Osteocyte (in vitro differentiated cells): ENCODE measurements at regions not wholly inside any gene's neighbourhood (a gene's known extent, or its start where the extent isn't known, plus 50 kb on each side); places are given as distances from the start of the nearest gene placed in this dataset.

Experiments
- DNase-seq: peaks from one replicate; pipeline ENCODE4 v3.0.0; 2021; ENCODE audit warnings: mixed read lengths; ENCODE audit not compliant: unreplicated experiment; ENCODE audit errors: extremely low spot score
- H3K27ac Mint-ChIP-seq: one replicate; pipeline ENCODE4 v1.8.0; 2021; ENCODE audit warnings: mild to moderate bottlenecking, mixed read lengths; ENCODE audit not compliant: unreplicated experiment
- H3K27me3 Mint-ChIP-seq: one replicate; pipeline ENCODE4 v1.8.0; 2021; ENCODE audit warnings: mixed read lengths; ENCODE audit not compliant: unreplicated experiment
- H3K36me3 Mint-ChIP-seq: one replicate; pipeline ENCODE4 v1.8.0; 2021; ENCODE audit warnings: mixed read lengths; ENCODE audit not compliant: unreplicated experiment
- H3K4me1 Mint-ChIP-seq: one replicate; pipeline ENCODE4 v1.8.0; 2021; ENCODE audit warnings: mixed read lengths; ENCODE audit not compliant: unreplicated experiment
- H3K4me3 Mint-ChIP-seq: one replicate; pipeline ENCODE4 v1.8.0; 2021; ENCODE audit warnings: mild to moderate bottlenecking, moderate library complexity, mixed read lengths; ENCODE audit not compliant: unreplicated experiment
- H3K9me3 Mint-ChIP-seq: one replicate; pipeline ENCODE4 v1.8.0; 2021; ENCODE audit warnings: mixed read lengths; ENCODE audit not compliant: unreplicated experiment
- TF ChIP-seq, protein P1 (sequence below): fragments of 200-600 bp; sonication (generic); IDR thresholded peaks from 2 replicates; pipeline ENCODE4 v1.5.0; 2021; ENCODE audit warnings: antibody characterized with exemption, mild to moderate bottlenecking, moderate library complexity

DNA sequence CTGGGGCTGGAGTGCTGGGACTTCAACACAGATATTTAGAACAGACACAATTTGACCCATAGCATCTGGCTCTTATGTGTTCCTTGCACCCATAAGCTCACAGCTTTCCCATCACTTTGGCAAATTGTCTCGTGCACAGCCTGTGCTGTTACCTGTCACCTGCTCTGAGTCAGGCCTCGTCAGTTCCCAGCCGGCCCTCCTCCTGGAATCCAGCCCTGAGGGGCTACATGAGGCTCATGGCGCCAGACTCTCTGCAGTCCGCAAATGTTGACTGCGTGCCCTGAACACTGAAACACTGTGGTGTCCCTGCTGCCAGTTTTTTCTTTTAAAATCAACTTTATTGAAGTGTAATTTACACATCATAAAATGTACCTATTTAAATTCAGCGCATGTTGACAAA, 65.4 kb upstream of the BZW1 start:
- DNase-seq = no peak
- Mint-ChIP-seq H3K27ac (no peak overlapping the region), H3K4me1 (peaks cover 38% of the 10 kb centered on the region)

DNA sequence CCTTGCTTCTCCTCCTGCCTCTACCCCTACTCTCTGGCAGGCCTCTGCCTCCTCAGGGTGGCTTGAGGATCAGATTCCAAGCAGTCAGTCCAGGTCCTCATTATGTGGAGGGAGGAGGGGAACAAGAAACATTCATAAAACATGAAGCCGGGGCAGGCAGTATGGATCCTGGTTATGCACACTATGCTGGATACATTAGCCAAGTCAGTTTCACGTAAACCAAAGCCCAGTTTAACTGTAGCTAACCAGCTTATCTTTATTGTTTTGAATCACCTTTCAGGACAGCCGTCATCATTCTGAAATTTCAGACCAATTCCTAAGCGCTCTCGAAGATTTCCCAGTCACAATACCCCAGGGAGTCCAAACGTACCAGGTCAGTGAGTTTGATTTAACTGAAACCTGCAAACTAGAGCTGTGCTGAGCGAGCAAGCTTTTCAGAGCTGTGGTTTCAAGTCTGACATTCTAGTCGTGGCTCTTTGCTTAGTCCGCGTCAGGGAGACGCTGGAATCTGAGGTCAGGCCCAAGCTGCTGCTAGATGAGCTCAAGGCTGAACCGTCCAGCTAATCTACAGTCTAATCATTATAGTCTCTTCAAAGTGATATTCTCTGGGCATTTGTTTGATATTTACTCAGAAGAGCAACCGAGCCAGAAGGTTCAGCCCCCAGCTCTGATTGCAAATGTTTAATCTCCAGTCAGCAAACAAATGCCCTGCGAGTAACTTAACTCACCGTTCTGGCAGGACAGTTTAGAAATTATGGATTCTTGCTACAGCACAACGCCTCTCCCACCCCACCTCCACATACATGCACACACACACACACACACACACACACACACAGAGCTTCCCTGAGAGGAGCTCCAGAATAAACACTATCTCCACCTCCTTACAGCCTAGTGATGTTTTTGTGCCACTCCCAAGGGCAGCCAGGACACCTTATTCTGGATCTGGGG, 63.8 kb upstream of the BZW1 start:
- TF ChIP-seq, protein P1, sequence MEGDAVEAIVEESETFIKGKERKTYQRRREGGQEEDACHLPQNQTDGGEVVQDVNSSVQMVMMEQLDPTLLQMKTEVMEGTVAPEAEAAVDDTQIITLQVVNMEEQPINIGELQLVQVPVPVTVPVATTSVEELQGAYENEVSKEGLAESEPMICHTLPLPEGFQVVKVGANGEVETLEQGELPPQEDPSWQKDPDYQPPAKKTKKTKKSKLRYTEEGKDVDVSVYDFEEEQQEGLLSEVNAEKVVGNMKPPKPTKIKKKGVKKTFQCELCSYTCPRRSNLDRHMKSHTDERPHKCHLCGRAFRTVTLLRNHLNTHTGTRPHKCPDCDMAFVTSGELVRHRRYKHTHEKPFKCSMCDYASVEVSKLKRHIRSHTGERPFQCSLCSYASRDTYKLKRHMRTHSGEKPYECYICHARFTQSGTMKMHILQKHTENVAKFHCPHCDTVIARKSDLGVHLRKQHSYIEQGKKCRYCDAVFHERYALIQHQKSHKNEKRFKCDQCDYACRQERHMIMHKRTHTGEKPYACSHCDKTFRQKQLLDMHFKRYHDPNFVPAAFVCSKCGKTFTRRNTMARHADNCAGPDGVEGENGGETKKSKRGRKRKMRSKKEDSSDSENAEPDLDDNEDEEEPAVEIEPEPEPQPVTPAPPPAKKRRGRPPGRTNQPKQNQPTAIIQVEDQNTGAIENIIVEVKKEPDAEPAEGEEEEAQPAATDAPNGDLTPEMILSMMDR = no peak
- H3K9me3 Mint-ChIP-seq = no peaks in the 10 kb centered on the region
- peaks cover 24% of the 10 kb centered on the region for H3K4me1 Mint-ChIP-seq
- no peak overlapping the region for H3K27ac Mint-ChIP-seq
- H3K27me3 Mint-ChIP-seq = no peaks in the 10 kb centered on the region
- no peaks in the 10 kb centered on the region for H3K36me3 Mint-ChIP-seq
- DNase-seq = no peak
- H3K4me3 Mint-ChIP-seq = no peak overlapping the region

More for the DNA sequence above, 65.4 kb upstream of the BZW1 start:
- TF ChIP-seq, protein P1 = no peak
- H3K4me3 Mint-ChIP-seq = no peak overlapping the region
- no peaks in the 10 kb centered on the region for H3K27me3 Mint-ChIP-seq
- no peaks in the 10 kb centered on the region for H3K36me3 Mint-ChIP-seq
- H3K9me3 Mint-ChIP-seq = no peaks in the 10 kb centered on the region

DNA sequence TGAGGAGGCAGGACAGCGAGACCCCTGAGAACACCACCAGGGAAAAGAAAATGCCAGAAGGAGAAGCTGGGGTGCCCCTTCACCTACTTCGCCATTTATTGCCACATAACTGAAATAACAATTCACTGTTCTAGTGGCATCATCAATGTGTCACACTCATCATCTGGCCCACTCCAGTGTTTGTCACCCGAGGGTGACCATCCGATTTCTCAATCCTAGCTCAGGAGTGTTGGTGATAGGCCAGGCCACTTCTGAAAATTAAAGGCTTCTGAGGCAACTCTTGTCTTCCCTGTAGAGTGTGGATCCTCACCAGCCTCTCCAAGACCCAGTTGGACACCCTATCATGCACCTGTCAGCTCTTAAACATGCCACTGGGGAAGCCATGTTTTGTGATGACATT, 62.9 kb upstream of the BZW1 start:
- TF ChIP-seq, protein P1 = no peak
- H3K27ac Mint-ChIP-seq = no peak overlapping the region

DNA sequence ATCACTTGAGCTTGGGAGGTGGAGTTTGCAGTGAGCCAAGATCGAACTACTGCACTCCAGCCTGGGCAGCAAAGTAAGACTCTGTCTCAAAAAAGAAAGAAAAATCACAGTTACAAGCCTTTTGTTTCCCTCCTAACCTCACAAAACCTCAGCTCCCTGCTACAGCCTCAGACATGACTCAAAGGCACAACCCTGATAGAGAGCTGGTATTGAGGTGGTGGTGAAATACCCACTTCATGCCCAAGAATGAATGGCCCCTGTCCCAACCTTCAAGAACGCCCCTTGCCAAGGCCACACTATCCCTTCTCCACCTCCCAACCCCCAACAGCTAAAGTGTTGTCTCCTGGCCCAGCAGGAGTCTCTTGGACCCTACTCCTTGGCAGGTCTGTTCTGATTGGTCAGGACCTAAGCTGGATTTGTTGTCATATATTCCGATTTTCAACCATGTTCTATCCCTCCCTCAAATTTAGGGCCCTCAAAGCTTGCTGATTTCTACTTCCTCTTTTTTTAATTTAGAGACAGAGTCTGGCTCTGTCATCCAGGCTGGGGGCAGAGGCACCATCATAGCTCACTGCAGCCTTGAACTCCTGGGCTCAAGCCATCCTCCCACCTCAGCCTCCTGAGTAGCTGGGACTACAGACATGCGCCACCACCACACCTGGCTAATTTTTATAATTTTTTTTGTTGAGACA, 61.9 kb upstream of the BZW1 start:
- DNase-seq = no peak
- no peak overlapping the region for H3K4me3 Mint-ChIP-seq
- H3K9me3 Mint-ChIP-seq = no peaks in the 10 kb centered on the region
- H3K27ac Mint-ChIP-seq = no peak overlapping the region
- H3K4me1 Mint-ChIP-seq = peaks cover 18% of the 10 kb centered on the region
- H3K27me3 Mint-ChIP-seq = peaks cover 3% of the 10 kb centered on the region
- TF ChIP-seq, protein P1 = no peak
- no peaks in the 10 kb centered on the region for H3K36me3 Mint-ChIP-seq

More for the DNA sequence above, 62.9 kb upstream of the BZW1 start:
- Mint-ChIP-seq H3K4me3 (no peak overlapping the region), H3K36me3 (no peaks in the 10 kb centered on the region), H3K27me3 (peaks cover 3% of the 10 kb centered on the region), H3K4me1 (peaks cover 23% of the 10 kb centered on the region), H3K9me3 (no peaks in the 10 kb centered on the region)
- no peak for DNase-seq

DNA sequence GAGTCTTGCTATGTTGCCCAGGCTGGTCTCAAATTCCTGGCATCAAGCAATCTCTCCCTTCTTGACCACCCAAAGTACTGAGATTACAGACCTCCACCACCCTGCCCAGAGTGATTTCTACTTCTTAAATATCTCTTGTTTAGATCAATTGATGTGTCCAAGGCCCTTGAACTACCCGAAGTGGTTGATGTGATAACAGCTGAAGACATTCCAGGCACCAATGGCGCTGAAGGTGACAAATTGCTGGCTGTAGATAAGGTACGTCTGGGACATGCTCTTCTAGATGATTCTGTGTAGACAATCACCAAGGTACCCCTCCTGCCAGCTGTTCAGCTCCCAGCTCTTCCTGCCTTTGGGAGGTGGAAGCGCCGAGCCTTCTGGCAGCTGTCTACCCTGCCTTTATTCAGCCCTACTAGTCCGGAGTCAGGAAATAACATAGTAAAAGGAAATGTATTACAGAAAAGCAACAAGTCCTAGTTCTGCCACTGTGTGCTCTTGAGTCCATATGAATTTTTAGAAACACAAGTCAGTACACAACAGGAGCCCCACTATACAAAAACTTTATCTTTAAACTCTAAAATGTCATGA, 61.3 kb upstream of the BZW1 start:
- peaks cover 19% of the 10 kb centered on the region for H3K4me1 Mint-ChIP-seq
- no peak for DNase-seq
- H3K27ac Mint-ChIP-seq = no peak overlapping the region
- H3K27me3 Mint-ChIP-seq = peaks cover 3% of the 10 kb centered on the region
- H3K36me3 Mint-ChIP-seq = no peaks in the 10 kb centered on the region
- no peaks in the 10 kb centered on the region for H3K9me3 Mint-ChIP-seq
- no peak overlapping the region for H3K4me3 Mint-ChIP-seq
- TF ChIP-seq, protein P1 = no peak
